ENCODE measurements at regions not wholly inside any gene's neighbourhood (a gene's known extent, or its start where the extent isn't known, plus 50 kb on each side); places are given as distances from the start of the nearest gene placed in this dataset.

DNA sequence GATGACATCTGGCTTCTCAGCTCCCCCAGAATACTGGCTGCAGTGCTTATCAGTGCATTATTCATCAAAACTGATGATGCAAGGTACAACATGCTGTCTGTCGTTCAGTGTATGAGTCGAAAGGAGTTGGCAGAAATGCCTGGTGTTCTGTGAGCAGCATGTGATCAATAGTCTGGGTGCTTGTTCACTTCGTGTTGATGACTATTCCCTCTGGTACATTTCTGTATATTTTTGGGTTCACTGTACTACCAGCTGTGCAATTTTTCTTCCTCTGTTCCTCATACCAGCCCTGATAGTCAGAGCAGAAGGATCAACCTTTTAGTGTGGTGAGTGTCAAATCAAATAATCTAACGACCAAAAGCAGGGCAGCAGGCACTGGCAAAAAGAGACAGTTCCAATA, 59.0 kb upstream of the KLHL14 start:
- TF ChIP-seq, protein P1, sequence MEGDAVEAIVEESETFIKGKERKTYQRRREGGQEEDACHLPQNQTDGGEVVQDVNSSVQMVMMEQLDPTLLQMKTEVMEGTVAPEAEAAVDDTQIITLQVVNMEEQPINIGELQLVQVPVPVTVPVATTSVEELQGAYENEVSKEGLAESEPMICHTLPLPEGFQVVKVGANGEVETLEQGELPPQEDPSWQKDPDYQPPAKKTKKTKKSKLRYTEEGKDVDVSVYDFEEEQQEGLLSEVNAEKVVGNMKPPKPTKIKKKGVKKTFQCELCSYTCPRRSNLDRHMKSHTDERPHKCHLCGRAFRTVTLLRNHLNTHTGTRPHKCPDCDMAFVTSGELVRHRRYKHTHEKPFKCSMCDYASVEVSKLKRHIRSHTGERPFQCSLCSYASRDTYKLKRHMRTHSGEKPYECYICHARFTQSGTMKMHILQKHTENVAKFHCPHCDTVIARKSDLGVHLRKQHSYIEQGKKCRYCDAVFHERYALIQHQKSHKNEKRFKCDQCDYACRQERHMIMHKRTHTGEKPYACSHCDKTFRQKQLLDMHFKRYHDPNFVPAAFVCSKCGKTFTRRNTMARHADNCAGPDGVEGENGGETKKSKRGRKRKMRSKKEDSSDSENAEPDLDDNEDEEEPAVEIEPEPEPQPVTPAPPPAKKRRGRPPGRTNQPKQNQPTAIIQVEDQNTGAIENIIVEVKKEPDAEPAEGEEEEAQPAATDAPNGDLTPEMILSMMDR (IDR thresholded peaks at IDR 0.05; ENCODE audit: low read depth, low read length, poor library complexity, severe bottlenecking) = no peak
- no peak for TF ChIP-seq EZH2phosphoT487 (IDR thresholded peaks at IDR 0.05; ENCODE audit: borderline replicate concordance, low read length)

Data from DOHH2 (cell line).